AG04450 (cell line): ENCODE measurements at regions not wholly inside any gene's neighbourhood (a gene's known extent, or its start where the extent isn't known, plus 50 kb on each side); places are given as distances from the start of the nearest gene placed in this dataset.

Experiments
- CTCF ChIA-PET: fragments of 300-600, 350-600 bp; formaldehyde crosslinking; extraction: SDS; loops from one replicate; lab custom pipeline; 2022; ENCODE audit warnings: antibody characterized with exemption, inconsistent platforms; lab: Charles Lee
- POLR2A ChIA-PET: fragments of 350-600 bp; formaldehyde crosslinking; extraction: SDS; loops from one replicate; lab custom pipeline; 2021; ENCODE audit warnings: antibody characterized with exemption, inconsistent platforms; lab: Yijun Ruan, JAX
- DNase-seq: peaks from one replicate; pipeline ENCODE4 v3.0.0-alpha.2; 2011; ENCODE audit warnings: low read depth, low spot score
- H3K27ac ChIP-seq: one replicate; pipeline ENCODE4 v1.5.1; 2012; ENCODE audit warnings: low read depth, low read length, control low read depth
- H3K27me3 ChIP-seq: one replicate; pipeline ENCODE4 v1.6.0; 2012; ENCODE audit warnings: low read length; ENCODE audit not compliant: control insufficient read depth, insufficient read depth
- H3K4me3 ChIP-seq: 2 replicates; pipeline ENCODE4 v1.5.1; 2011; ENCODE audit warnings: mild to moderate bottlenecking, low read depth, low read length, control low read depth
- H3K9me3 ChIP-seq: 2 replicates; pipeline ENCODE4 v1.5.1; 2012; ENCODE audit warnings: low read length; ENCODE audit not compliant: control insufficient read depth, insufficient read depth
- CTCF ChIP-seq: IDR thresholded peaks from 2 replicates; pipeline ENCODE4 v1.5.1; 2011; ENCODE audit warnings: low read depth, low read length, control low read depth, inconsistent platforms

- POLR2A ChIA-PET = no interaction called here
- Histone ChIP-seq H3K9me3 (peaks cover 49% of the 10 kb centered on the region), H3K27ac (no peak overlapping the region), H3K27me3 (no peaks in the 10 kb centered on the region), H3K4me3 (no peak overlapping the region)
- CTCF ChIA-PET = no interaction called here
- TF ChIP-seq CTCF = no peak
- no peak for DNase-seq
Observed at GRCh38 chr11:71082454-71082853, 169.9 kb downstream of the SHANK2 start.

- TF ChIP-seq CTCF = no peak
Observed at GRCh38 chr11:71081704-71082230, 170.6 kb downstream of the SHANK2 start.

GRCh38 chr11:71080239-71081097 lies 171.9 kb downstream of the SHANK2 start:
- TF ChIP-seq CTCF = peak; percentile 43
- Histone ChIP-seq H3K27ac (no peak overlapping the region), H3K27me3 (no peaks in the 10 kb centered on the region), H3K9me3 (peaks cover 55% of the 10 kb centered on the region), H3K4me3 (no peak overlapping the region)
- ChIA-PET POLR2A (no interaction called here), CTCF (no interaction called here)
- peak; percentile 2 for DNase-seq

More at GRCh38 chr11:71081704-71082230, 170.6 kb downstream of the SHANK2 start:
- H3K27ac ChIP-seq = no peak overlapping the region
- peaks cover 47% of the 10 kb centered on the region for H3K9me3 ChIP-seq
- ChIA-PET CTCF (no interaction called here), POLR2A (no interaction called here)
- DNase-seq = no peak
- no peaks in the 10 kb centered on the region for H3K27me3 ChIP-seq
- H3K4me3 ChIP-seq = no peak overlapping the region

- Histone ChIP-seq H3K9me3 (peaks cover 62% of the 10 kb centered on the region), H3K27me3 (no peaks in the 10 kb centered on the region), H3K27ac (no peak overlapping the region), H3K4me3 (no peak overlapping the region)
- no peak for TF ChIP-seq CTCF
- no peak for DNase-seq
- ChIA-PET POLR2A (no interaction called here), CTCF (interaction anchor here (0.6 kb wide), 2 partner anchors 318 to 339 kb away, joined by 3 read pairs; no protein-coding TSS in a partner anchor)
Observed at GRCh38 chr11:71079795-71080194, 172.6 kb downstream of the SHANK2 start.

- H3K27ac ChIP-seq = no peak overlapping the region
- no peaks in the 10 kb centered on the region for H3K27me3 ChIP-seq
- ChIA-PET POLR2A (no interaction called here), CTCF (no interaction called here)
- peaks cover 66% of the 10 kb centered on the region for H3K9me3 ChIP-seq
- no peak for DNase-seq
- no peak overlapping the region for H3K4me3 ChIP-seq
- TF ChIP-seq CTCF = no peak
Observed at GRCh38 chr11:71078482-71078881, 173.9 kb downstream of the SHANK2 start.
